ENCODE measurements at regions not wholly inside any gene's neighbourhood (a gene's known extent, or its start where the extent isn't known, plus 50 kb on each side); places are given as distances from the start of the nearest gene placed in this dataset.

DNA sequence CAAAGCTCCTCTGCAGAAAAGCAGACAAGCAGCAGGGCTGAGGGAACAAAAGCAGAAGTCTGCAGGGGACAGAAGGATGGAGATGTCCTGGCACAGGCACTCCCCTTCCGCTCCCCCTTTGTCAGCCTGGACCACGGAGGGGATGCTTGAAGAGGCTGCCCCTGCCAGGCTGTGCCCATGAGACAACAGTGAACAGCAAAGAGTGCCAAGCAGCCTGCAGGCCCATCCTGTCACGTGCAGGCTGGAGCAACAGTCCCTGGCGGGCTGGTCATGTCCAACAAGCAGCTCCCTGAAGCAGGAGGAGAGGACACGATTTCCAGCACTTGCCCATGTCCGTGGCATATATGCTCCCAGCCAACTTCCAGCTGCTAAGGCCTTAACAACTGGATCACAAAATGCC is 132.3 kb downstream of the IRX2 start:
- H3K4me1 ChIP-seq (ENCODE audit: control insufficient read depth, extremely low read depth, insufficient read depth, low read length), result no peaks in the 10 kb centered on the region
- ChIA-PET POLR2A (no interaction called here), CTCF (no interaction called here)
- H3K4me3 ChIP-seq (replicated peaks in 1 of 3; ENCODE audit: insufficient read depth in 1 of 3, low read depth in 1 of 3, low read length in 3 of 3), result no peak overlapping the region
- H3K27me3 ChIP-seq (ENCODE audit: control insufficient read depth in 2 of 2, insufficient read depth in 2 of 2, low read length in 2 of 2), result no peaks in the 10 kb centered on the region
- dilution Hi-C loops (cut with MboI; ENCODE audit: extremely low pct_ligation_motif_present, low sequenced_read_pairs) (no loop called here), intact Hi-C loops (cut with micrococcal nuclease) (no loop called here)
- H3K27ac ChIP-seq (ENCODE audit: insufficient read depth, low read depth, low read length), result no peak overlapping the region
- H3K4me2 ChIP-seq (ENCODE audit: insufficient read depth, low read length), result no peak overlapping the region
- no peaks in the 10 kb centered on the region for H4K20me1 ChIP-seq (replicated peaks; ENCODE audit: control insufficient read depth, extremely low read depth, insufficient read depth, low read length)
- H3K9me3 ChIP-seq (replicated peaks; ENCODE audit: control insufficient read depth, insufficient read depth, low read length), result peaks cover 6% of the 10 kb centered on the region
- no peak overlapping the region for H2AFZ ChIP-seq (ENCODE audit: low read depth, low read length)
- H3K36me3 ChIP-seq (ENCODE audit: control insufficient read depth in 2 of 2, extremely low read depth in 1 of 2, insufficient read depth in 2 of 2, low read length in 2 of 2), result no peaks in the 10 kb centered on the region
- H3K79me2 ChIP-seq (ENCODE audit: control insufficient read depth, insufficient read depth, low read length), result no peaks in the 10 kb centered on the region
- no peak overlapping the region for H3K9ac ChIP-seq (replicated peaks; ENCODE audit: extremely low read depth, insufficient read depth, low read length)
- no peak for FAIRE-seq
- no peak for TF ChIP-seq FOS (IDR thresholded peaks at IDR 0.05; ENCODE audit: borderline replicate concordance, insufficient read depth, low read length)
- H3K9me1 ChIP-seq (replicated peaks; ENCODE audit: control insufficient read depth, extremely low read depth, insufficient read depth, low read length), result no peaks in the 10 kb centered on the region
- DNase-seq (ENCODE audit: low read depth, low spot score), result no peak
- BruUV-seq (replicated peaks), result no TSS peak

DNA sequence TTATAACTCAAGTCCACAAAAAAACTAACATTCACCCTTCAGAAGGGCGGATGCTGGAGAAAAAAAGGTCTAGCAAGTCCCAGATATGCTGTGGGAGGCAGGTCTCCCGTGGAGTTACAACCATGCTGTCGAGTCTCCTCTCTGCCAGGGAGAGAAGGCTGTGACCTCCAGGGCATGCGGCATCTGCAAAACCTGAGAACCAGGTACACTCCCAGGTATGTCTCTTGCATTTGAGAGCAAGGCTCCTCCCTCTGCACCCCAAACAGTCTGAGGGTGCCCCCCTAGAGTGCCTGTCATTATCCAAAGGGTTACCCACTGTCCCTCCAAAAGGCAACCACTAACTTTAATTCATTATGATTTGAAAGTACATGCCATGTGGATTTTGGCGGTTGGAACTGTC is 134.0 kb downstream of the IRX2 start:
- DNase-seq (ENCODE audit: low read depth, low spot score) (no peak), FAIRE-seq (no peak)
- H2AFZ ChIP-seq (ENCODE audit: low read depth, low read length), result no peak overlapping the region
- POLR2A ChIA-PET, result no interaction called here
- H3K4me1 ChIP-seq (ENCODE audit: control insufficient read depth, extremely low read depth, insufficient read depth, low read length), result no peaks in the 10 kb centered on the region
- CTCF ChIA-PET, result no interaction called here
- dilution Hi-C loops (cut with MboI; ENCODE audit: extremely low pct_ligation_motif_present, low sequenced_read_pairs), result no loop called here
- no peak overlapping the region for H3K27ac ChIP-seq (ENCODE audit: insufficient read depth, low read depth, low read length)
- H3K4me2 ChIP-seq (ENCODE audit: insufficient read depth, low read length), result no peak overlapping the region
- H3K9me1 ChIP-seq (replicated peaks; ENCODE audit: control insufficient read depth, extremely low read depth, insufficient read depth, low read length), result no peaks in the 10 kb centered on the region
- H4K20me1 ChIP-seq (replicated peaks; ENCODE audit: control insufficient read depth, extremely low read depth, insufficient read depth, low read length), result no peaks in the 10 kb centered on the region
- no peak for TF ChIP-seq FOS (IDR thresholded peaks at IDR 0.05; ENCODE audit: borderline replicate concordance, insufficient read depth, low read length)
- no peak for TF ChIP-seq POLR2A (IDR thresholded peaks at IDR 0.05; ENCODE audit: low read depth, low read length)
- TF ChIP-seq EZH2 (IDR thresholded peaks at IDR 0.05; ENCODE audit: borderline replicate concordance, low read depth, low read length, severe bottlenecking), result no peak
- intact Hi-C loops (cut with micrococcal nuclease), result no loop called here
- H3K4me3 ChIP-seq (replicated peaks in 1 of 3; ENCODE audit: insufficient read depth in 1 of 3, low read depth in 1 of 3, low read length in 3 of 3), result no peak overlapping the region
- no TSS peak for BruUV-seq (replicated peaks)
- no peaks in the 10 kb centered on the region for H3K27me3 ChIP-seq (ENCODE audit: control insufficient read depth in 2 of 2, insufficient read depth in 2 of 2, low read length in 2 of 2)
- no peaks in the 10 kb centered on the region for H3K79me2 ChIP-seq (ENCODE audit: control insufficient read depth, insufficient read depth, low read length)
- no peak overlapping the region for H3K9ac ChIP-seq (replicated peaks; ENCODE audit: extremely low read depth, insufficient read depth, low read length)
- no peaks in the 10 kb centered on the region for H3K36me3 ChIP-seq (ENCODE audit: control insufficient read depth in 2 of 2, extremely low read depth in 1 of 2, insufficient read depth in 2 of 2, low read length in 2 of 2)
- peaks cover 4% of the 10 kb centered on the region for H3K9me3 ChIP-seq (replicated peaks; ENCODE audit: control insufficient read depth, insufficient read depth, low read length)

Measured in endothelial cell of umbilical vein (primary cell).